HS-27A (cell line): ENCODE measurements at regions not wholly inside any gene's neighbourhood (a gene's known extent, or its start where the extent isn't known, plus 50 kb on each side); places are given as distances from the start of the nearest gene placed in this dataset.
"Not testable (repeated sequence)": the region's sequence is repeated elsewhere in the genome, so short reads cannot be mapped to it uniquely, and the experiment has no call there.

Experiments used
- DNase-seq: peaks from one replicate; pipeline ENCODE4 v3.0.0-alpha.2; 2012; ENCODE audit warnings: low read depth, missing footprints

- not testable (repeated sequence) for DNase-seq
Measured at GRCh38 chr3:90202931-90203330, 1095.5 kb downstream of the EPHA3 start.

GRCh38 chr3:90206482-90206881 lies 1099.1 kb downstream of the EPHA3 start:
- DNase-seq: not testable (repeated sequence)

DNA sequence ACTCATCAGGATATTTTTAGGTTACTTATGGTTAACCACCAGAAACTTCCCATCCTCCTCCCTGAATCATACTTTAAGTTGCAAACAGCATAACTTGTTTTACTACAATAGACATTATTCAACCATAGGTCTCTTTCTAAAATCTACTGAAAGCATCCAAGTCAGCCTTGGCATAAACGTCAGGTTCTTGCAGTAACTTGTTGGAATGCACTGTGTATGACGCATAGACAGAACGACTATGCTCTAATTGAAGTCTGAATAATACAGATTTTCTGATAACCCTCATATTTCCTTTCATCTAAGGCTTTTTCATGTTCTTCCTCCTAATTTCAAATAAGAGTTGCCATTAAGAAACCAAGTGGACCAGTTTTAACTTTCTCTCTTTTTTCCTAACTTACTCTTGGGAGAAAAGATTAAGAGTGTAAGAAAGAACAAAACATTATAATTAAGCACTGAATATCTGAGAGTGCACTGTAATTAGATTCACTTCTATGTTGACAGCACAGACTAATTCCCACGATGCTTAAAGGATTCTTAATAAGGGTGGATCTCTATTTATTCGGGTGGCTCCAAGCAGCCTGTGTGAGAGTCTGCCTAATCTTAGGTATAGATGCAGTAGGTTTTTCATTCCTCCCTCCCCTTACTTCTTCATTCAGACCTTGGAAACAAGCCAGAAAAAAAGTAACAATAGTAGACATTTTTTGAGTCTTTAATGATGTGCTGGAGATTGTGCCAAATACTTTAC lies 1100.1 kb downstream of the EPHA3 start:
- not testable (repeated sequence) for DNase-seq

DNA sequence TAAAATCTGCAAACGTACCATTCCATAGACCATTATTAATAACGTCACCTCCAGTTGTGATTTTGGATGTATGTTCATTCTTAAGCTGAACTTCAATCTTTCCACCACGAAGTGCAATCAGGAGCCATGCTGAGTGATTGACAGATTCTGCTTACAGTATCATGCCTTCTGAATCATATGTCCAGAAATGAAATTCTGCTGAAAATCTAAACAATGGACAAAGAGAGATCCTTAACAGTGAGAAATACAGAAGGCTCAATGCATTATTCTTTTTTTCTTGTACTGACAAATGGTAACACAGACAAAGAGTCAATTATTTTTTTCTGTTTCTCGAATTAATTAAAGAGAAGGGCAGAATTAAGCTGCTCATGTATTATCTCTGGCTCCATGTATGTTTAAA lies 1114.5 kb downstream of the EPHA3 start:
- no peak for DNase-seq

GRCh38 chr3:90241481-90241880 lies 1134.1 kb downstream of the EPHA3 start:
- DNase-seq: no peak

- no peak for DNase-seq
Measured at GRCh38 chr3:90253131-90253530, 1145.7 kb downstream of the EPHA3 start.

GRCh38 chr3:90261481-90262433 lies 1154.3 kb downstream of the EPHA3 start:
- no peak for DNase-seq
